ENCODE measurements at regions not wholly inside any gene's neighbourhood (a gene's known extent, or its start where the extent isn't known, plus 50 kb on each side); places are given as distances from the start of the nearest gene placed in this dataset.

DNA sequence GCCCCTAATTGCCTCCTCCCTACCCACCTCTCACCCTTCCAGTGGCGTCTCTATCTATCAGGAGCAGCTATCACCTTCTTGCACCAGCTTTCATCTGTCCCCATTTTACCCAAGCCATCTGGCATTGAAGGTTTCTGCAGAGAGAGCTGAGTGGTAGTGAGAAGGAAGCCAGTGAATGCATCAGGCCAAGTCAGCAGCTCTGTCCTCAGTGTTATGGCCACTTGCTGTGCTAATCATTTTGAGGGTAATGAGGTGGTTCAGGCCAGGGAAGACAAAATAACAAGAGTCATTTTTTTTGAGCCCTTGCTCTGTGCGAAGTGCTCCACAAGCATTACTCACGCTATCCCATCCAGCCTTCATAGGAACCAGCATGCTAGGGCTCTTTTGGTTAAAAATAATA, 164.7 kb downstream of the SUDS3 start:
- TF ChIP-seq, protein P1, sequence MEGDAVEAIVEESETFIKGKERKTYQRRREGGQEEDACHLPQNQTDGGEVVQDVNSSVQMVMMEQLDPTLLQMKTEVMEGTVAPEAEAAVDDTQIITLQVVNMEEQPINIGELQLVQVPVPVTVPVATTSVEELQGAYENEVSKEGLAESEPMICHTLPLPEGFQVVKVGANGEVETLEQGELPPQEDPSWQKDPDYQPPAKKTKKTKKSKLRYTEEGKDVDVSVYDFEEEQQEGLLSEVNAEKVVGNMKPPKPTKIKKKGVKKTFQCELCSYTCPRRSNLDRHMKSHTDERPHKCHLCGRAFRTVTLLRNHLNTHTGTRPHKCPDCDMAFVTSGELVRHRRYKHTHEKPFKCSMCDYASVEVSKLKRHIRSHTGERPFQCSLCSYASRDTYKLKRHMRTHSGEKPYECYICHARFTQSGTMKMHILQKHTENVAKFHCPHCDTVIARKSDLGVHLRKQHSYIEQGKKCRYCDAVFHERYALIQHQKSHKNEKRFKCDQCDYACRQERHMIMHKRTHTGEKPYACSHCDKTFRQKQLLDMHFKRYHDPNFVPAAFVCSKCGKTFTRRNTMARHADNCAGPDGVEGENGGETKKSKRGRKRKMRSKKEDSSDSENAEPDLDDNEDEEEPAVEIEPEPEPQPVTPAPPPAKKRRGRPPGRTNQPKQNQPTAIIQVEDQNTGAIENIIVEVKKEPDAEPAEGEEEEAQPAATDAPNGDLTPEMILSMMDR (IDR thresholded peaks at IDR 0.05 in 8 of 11, conservative IDR thresholded peaks at IDR 0.05 in 3 of 11) = no peak
- TF ChIP-seq POLR2A (IDR thresholded peaks at IDR 0.05) = no peak
- TF ChIP-seq POLR2AphosphoS5 (IDR thresholded peaks at IDR 0.05) = no peak

Data from spleen (tissue), 7 donors.